ENCODE measurements at regions not wholly inside any gene's neighbourhood (a gene's known extent, or its start where the extent isn't known, plus 50 kb on each side); places are given as distances from the start of the nearest gene placed in this dataset.
"Not testable (repeated sequence)": the region's sequence is repeated elsewhere in the genome, so short reads cannot be mapped to it uniquely, and the experiment has no call there.

- DNase-seq = no peak
Observed at GRCh38 chr5:79924936-79925893, 65.8 kb downstream of the MTX3 start.

GRCh38 chr5:79923431-79923830 lies 67.6 kb downstream of the MTX3 start:
- no peak for DNase-seq

GRCh38 chr5:79922626-79923025 lies 68.4 kb downstream of the MTX3 start:
- no peak for DNase-seq

DNA sequence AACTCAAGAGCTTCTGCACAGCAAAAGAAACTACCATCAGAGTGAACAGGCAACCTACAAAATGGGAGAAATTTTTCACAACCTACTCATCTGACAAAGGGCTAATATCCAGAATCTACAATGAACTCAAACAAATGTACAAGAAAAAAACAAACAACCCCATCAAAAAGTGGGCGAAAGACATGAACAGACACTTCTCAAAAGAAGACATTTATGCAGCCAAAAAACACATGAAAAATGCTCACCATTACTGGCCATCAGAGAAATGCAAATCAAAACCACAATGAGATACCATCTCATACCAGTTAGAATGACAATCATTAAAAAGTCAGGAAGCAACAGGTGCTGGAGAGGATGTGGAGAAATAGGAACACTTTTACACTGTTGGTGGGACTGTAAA lies 83.6 kb downstream of the MTX3 start:
- DNase-seq = not testable (repeated sequence)

- not testable (repeated sequence) for DNase-seq
Observed at GRCh38 chr5:79902571-79902970, 88.5 kb downstream of the MTX3 start.

GRCh38 chr5:79901631-79902030 lies 89.4 kb downstream of the MTX3 start:
- DNase-seq = no peak

DNA sequence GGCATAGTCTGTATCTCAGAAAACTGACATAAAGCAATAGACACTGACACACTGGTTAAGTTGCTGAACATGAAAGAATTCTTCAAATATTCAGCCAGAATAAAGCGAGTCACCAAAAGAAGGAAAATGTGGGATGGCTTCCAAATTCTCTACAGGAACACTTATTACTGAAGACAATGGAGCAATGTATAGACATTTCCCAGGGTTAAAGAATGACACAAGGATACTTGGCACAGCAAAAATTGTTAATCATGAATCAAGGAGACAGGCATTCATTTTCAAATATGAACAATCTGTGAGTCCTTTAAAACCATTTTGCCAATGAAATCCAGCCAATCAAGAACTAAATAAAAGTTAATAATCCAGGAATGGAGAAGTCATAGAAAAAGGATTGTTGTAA lies 92.5 kb downstream of the MTX3 start:
- DNase-seq = no peak

DNA sequence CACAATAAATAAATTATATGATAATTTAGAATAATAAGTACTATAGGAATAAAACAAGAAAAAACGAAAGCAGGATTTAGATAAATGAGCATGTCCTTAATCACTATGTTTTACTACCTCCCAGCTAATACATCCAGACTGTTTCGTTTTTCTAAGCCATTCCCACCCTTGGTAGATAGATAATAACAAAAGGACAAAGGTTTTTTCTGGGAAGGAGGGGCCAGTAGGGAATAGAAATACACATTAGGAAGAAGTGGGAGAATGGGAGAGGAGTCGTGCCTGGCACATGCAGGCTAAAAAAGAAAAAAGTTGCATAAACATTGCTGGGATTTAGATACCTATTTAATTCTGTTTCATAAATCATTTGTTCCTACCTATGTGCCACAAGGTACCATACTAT lies 97.1 kb downstream of the MTX3 start:
- no peak for DNase-seq

DNA sequence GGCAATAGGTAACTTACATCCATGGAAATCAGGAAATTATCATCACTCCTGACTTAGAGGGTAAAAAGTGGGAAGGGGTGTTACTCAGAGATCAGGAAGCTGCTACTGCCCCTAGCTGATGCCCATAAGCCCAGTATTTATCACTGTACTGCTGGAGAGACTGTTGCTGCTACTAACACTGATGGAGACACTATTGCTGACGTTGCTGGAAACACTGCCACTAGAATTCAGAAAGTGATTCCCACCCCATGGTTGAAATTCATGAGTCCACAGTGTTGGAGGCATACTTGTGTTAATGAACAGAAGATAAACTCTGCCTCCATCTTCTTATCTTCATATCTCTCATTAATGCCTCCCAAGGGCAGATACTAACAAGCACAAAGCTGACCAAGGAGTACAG lies 97.6 kb downstream of the MTX3 start:
- no peak for DNase-seq

DNA sequence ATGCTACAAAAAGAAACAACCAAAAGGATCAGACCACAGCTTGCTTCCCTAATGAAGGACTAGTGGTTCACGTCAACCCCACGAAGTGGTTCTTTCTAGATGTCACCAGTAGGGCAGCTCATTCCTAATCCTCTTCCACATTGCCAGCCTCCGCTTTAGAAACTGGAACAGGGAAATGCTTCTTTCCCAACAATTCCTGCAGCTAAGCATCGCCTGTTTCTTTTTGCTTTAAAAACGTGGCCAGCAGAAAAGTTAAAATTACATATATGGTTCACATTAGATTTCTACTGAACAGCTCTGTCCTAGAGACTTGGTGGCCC lies 100.2 kb downstream of the MTX3 start:
- no peak for DNase-seq

GRCh38 chr5:79890119-79890929 lies 100.7 kb downstream of the MTX3 start:
- DNase-seq = no peak

DNA sequence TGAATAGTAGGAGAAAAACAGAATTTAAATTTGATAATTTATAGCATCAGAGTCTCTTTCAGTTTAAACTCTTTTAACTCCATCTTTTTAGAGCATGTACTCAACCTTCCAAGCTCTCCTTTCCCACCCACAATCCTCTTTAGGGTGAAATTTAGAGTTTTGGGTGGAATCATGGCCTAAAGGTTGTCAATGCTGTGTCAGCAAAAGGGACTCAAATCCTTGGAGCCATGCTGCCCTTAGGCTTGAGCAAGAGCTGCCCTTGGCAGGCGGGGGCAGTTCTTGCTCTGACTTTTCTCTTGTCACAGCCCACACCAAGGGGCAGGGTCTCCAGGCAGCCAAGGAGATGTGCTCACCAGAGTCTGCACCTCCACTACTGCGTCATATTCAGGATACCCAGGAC lies 102.4 kb downstream of the MTX3 start:
- DNase-seq = no peak

- no peak for DNase-seq
Observed at GRCh38 chr5:79886925-79887655, 104.0 kb downstream of the MTX3 start.

DNA sequence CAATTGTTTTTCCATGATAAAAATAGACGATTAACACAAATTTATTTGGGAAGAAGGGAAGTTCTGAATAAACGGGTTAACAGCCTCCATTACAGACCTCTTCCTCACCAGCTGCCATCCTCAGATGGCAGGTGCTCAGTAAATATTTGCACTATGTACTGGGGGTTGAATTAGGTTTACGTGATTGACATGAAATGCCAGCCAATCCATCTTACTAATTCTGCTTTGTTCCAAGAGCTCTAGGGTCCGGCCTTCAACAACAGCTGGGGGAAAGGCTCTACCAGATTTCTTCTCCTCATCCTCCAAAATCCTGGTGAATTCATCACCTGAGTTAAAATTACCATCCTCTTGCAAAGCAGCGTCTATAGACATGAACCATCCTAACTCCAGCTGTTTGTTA lies 104.6 kb downstream of the MTX3 start:
- no peak for DNase-seq

GRCh38 chr5:79879880-79880279 lies 111.2 kb downstream of the MTX3 start:
- not testable (repeated sequence) for DNase-seq

DNA sequence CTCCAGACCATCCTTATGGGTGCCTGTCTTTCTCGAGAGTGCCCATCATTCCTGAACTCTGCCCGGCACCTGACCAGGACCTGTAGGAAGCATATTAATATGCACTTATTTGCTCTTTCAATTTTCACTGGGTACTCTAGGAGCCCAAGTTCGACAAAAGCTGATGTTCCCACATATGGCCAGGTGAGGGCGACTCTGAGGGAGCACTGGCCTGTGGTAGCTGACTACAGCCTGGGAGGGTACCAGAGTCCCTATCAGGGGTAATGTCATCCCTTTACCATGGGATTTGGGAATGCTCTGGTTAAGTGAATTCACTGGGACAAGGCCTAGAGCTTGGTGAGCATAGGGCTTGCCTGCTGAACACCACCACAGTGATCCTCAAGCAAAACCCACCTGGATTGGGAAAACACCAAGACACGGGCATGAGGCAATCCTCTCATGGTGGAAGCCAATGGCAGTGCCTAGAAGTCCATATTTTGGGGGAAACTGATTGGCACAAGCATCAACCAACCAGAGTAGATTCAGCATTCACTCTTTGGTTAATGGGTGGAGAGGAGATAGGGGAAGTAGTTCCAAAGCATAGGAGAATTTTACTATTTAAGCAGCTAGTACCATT lies 112.2 kb downstream of the MTX3 start:
- no peak for DNase-seq

DNA sequence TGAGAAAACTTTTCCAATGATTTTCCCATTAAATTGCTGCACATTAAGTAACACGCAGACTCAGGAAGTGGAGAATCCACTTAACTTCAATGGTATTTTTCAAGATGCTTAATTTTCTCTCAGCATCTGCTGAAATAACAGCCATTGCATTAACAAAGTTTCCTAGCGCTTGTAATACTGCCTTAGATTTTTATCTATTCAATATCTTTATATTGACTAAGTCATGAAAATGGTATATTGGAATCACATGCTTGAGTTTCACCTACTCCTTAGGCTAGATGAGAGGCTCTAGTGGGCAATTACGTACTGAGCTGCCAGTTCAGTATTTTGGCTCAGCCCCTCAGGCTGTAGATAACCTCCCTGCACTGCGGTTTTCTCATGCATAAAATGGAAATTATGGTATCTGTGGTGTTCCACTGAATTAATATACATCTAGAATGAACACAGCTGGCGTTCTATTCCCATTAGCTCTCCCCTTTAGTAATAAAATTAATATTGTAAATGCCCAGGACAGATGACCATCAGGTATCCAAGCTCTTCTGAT lies 112.9 kb downstream of the MTX3 start:
- no peak for DNase-seq

DNA sequence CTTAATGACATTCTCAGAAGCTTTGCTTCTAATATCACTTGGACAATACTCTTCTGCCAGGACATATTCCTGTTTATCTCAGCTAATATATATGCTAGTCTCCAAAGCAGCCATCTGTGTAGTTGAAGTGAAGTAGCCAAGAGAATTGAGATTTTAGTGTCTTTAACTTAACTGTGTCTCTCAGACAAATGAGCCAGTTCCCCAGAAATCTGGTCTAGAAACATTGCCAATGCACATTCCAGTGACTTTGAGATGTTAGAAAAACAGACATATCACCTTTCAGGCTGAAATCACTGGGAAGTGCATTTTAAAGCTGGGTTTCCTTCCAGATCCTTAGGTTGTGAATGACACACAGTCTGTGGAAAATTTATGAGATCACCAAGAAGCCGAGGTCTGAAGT lies 114.6 kb downstream of the MTX3 start:
- DNase-seq = no peak

DNA sequence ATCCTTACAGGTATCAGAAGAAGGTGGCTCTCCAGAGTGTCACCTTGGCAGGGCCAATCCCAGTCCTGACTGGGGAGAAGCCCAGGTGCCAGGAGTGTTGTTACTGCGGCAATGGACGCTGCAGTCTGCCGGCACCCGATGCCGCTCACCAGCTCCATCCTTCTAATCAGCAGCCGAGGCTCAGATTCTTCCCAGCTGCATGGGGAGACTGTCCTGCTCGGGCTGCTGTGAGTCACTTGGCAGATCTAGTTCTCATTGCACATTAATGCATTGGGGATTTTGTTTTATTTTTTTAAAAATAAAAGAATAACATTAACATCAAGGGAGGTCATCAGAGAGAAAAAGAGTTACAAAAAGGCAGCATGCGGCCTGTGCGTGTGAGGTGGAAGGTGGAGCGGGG lies 115.8 kb downstream of the MTX3 start:
- no peak for DNase-seq

DNA sequence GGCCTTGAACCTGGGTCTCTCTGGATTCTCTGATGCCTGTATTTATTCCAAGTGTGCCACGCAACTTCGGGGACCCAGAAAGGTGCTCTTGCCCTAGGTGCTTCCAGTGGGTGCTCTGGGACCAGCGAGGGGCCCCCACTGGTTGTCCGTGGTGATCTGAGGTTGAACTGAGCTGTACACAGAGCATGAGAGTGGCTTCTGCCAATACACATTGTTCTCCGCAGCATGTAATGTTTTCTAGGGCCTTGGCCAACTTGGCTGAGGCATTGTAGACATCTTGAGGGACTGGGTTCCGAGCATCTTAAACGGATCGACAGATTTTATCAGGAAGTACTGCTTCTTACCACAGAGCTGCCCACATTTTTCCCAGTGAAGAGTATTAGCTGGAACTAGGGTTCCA lies 117.9 kb downstream of the MTX3 start:
- DNase-seq = no peak

GRCh38 chr5:79872291-79872690 lies 118.8 kb downstream of the MTX3 start:
- DNase-seq = no peak

DNA sequence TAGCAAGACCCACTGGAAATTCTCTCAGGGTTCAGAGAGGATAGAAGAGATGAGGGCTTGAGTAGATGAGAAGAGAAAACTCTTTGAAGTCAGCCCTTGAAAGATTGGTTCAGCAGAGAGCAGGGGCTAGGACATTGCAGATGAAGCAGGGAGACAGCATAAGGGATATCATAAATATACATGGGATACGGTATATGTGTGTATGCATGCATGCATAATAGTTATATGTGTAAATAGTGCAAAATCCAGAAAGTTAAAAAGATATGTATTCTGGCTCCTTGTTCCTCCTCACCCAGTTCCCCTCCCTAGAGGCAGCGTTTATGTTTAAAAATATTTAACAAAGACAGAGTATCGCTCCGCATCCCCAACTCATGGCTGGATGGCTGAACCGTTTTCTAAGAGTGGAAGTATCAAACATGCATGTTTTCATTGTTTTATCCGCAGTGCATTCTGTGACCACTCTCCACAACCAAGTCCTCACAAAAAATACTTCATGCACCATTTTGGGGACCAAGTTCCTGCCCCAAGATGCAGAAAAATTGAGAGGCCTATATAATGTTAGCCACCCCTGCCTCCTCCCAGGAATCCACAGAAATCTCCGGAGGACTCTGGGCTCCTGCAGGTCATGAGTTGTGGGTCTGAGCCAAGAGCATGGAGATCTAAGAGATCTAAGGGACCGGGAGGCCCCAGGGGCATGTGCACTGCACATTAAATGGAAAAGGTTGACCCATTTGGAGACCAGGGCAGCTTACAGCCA lies 119.5 kb downstream of the MTX3 start:
- no peak for DNase-seq
